CD4-positive, alpha-beta T cell (primary cell): ENCODE measurements at regions not wholly inside any gene's neighbourhood (a gene's known extent, or its start where the extent isn't known, plus 50 kb on each side); places are given as distances from the start of the nearest gene placed in this dataset.

Experiments
- ATAC-seq: fragments of 200-7000 bp; cut with Tn5 transposase; one replicate; pipeline ENCODE4 v1.10.0; 2022; ENCODE audit warnings: mild to moderate bottlenecking; ENCODE audit not compliant: poor library complexity
- CTCF ChIA-PET: fragments of 350-600 bp; sonication (Branson Sonifier 250); formaldehyde crosslinking; loops from one replicate; lab custom pipeline; 2021; ENCODE audit warnings: antibody characterized with exemption, inconsistent platforms; lab: Charles Lee
- POLR2A ChIA-PET: fragments of 350-600 bp; sonication (Branson Sonifier 250); formaldehyde crosslinking; loops from one replicate; lab custom pipeline; 2021; ENCODE audit warnings: antibody characterized with exemption, inconsistent platforms; lab: Charles Lee
- DNase-seq, 14 experiments: peaks; one replicate each; pipeline ENCODE4 v3.0.0-alpha.2; 2013 to 2020; ENCODE audit warnings: mixed read lengths in 2 of 14
- H3K27ac ChIP-seq, 2 donors: one replicate each; pipeline versions ENCODE4 v1.5.1 to v1.7.0; 2013; ENCODE audit warnings: low read length in 2 of 2, low read depth in 1 of 2, mild to moderate bottlenecking in 1 of 2
- H3K27me3 ChIP-seq, 2 experiments: 1 replicate in 1 of 2; 2 replicates in 1 of 2; pipeline versions ENCODE4 v1.6.1 to v1.7.0; 2013; ENCODE audit warnings: low read length in 2 of 2, control low read depth in 1 of 2, mild to moderate bottlenecking in 1 of 2, moderate library complexity in 1 of 2; ENCODE audit not compliant: insufficient read depth in 2 of 2, control insufficient read depth in 1 of 2
- H3K36me3 ChIP-seq: one replicate; pipeline ENCODE4 v1.6.1; 2013; ENCODE audit warnings: low read length, control low read depth; ENCODE audit not compliant: insufficient read depth
- H3K4me1 ChIP-seq: one replicate; pipeline ENCODE4 v1.6.1; 2013; ENCODE audit warnings: low read length, control low read depth; ENCODE audit not compliant: insufficient read depth
- H3K4me3 ChIP-seq: one replicate; pipeline ENCODE4 v1.5.1; 2013; ENCODE audit warnings: mild to moderate bottlenecking, low read length, moderate library complexity
- H3K9me3 ChIP-seq, 2 experiments: 1 replicate in 1 of 2; 2 replicates in 1 of 2; pipeline versions ENCODE4 v1.6.1 to v1.7.0; 2013; ENCODE audit warnings: low read length in 2 of 2, mild to moderate bottlenecking in 2 of 2, control low read depth in 1 of 2, moderate library complexity in 1 of 2; ENCODE audit not compliant: control insufficient read depth in 1 of 2, insufficient read depth in 1 of 2
- H3K27ac Mint-ChIP-seq: one replicate; pipeline ENCODE4 v1.8.0; 2020; ENCODE audit warnings: mixed read lengths
- H3K27me3 Mint-ChIP-seq: one replicate; pipeline ENCODE4 v1.8.0; 2021; ENCODE audit warnings: mixed read lengths
- H3K36me3 Mint-ChIP-seq: one replicate; pipeline ENCODE4 v1.8.0; 2021; ENCODE audit warnings: low read depth, mixed read lengths
- H3K4me1 Mint-ChIP-seq: one replicate; pipeline ENCODE4 v1.8.0; 2021; ENCODE audit warnings: low read depth, mixed read lengths
- H3K4me3 Mint-ChIP-seq: one replicate; pipeline ENCODE4 v1.8.0; 2020; ENCODE audit warnings: mild to moderate bottlenecking, mixed read lengths
- H3K9me3 Mint-ChIP-seq: one replicate; pipeline ENCODE4 v1.8.0; 2020; ENCODE audit warnings: mixed read lengths
- CTCF ChIP-seq: fragments of 200-600 bp; IDR thresholded peaks from one replicate; pipeline ENCODE4 v1.8.0; 2022; ENCODE audit warnings: antibody characterized with exemption, mild to moderate bottlenecking
- intact Hi-C, 2 experiments: fragments of 100-400 bp; cut with DNase I in 1 of 2; cut with micrococcal nuclease in 1 of 2; formaldehyde crosslinking; loops; one replicate each; pipeline versions ENCODE4 v1.15.1 to v1.9.0; 2023 to 2025; cut with DNase I, micrococcal nuclease

GRCh38 chr10:104589431-104589830, 51.7 kb upstream of the SORCS3 start:
- Mint-ChIP-seq H3K4me1 (peaks cover 29% of the 10 kb centered on the region), H3K9me3 (no peaks in the 10 kb centered on the region), H3K36me3 (no peaks in the 10 kb centered on the region), H3K4me3 (no peak overlapping the region), H3K27me3 (peaks cover 26% of the 10 kb centered on the region), H3K27ac (no peak overlapping the region)
- H3K27ac ChIP-seq: no peak overlapping the region
- H3K9me3 ChIP-seq: no peaks in the 10 kb centered on the region
- DNase-seq (no peak), ATAC-seq (no peak)
- H3K27me3 ChIP-seq: peaks cover 0 to 7% of the 10 kb centered on the region in 2 experiments
- ChIA-PET POLR2A (no interaction called here), CTCF (no interaction called here)
- no peak for TF ChIP-seq CTCF
- H3K4me3 ChIP-seq: no peak overlapping the region
- intact Hi-C loops: loop anchor here in 1 of 2 experiments (10.0 kb wide), 1 partner anchor 335 kb away; no protein-coding TSS in a partner anchor
- peaks cover 12% of the 10 kb centered on the region for H3K4me1 ChIP-seq
- H3K36me3 ChIP-seq: no peaks in the 10 kb centered on the region

- H3K4me1 Mint-ChIP-seq: peaks cover 29% of the 10 kb centered on the region
- H3K9me3 Mint-ChIP-seq: no peaks in the 10 kb centered on the region
- intact Hi-C loops: loop anchor here in 1 of 2 experiments (10.0 kb wide), 1 partner anchor 335 kb away; no protein-coding TSS in a partner anchor
- TF ChIP-seq CTCF: no peak
- Histone ChIP-seq H3K4me3 (no peak overlapping the region), H3K4me1 (peaks cover 12% of the 10 kb centered on the region), H3K36me3 (no peaks in the 10 kb centered on the region), H3K27me3 (peaks cover 0 to 7% of the 10 kb centered on the region in 2 experiments), H3K9me3 (no peaks in the 10 kb centered on the region), H3K27ac (no peak overlapping the region)
- H3K27me3 Mint-ChIP-seq: peaks cover 30% of the 10 kb centered on the region
- no peak for DNase-seq
- no peak overlapping the region for H3K27ac Mint-ChIP-seq
- ATAC-seq: no peak
- ChIA-PET CTCF (no interaction called here), POLR2A (no interaction called here)
- H3K4me3 Mint-ChIP-seq: no peak overlapping the region
- H3K36me3 Mint-ChIP-seq: no peaks in the 10 kb centered on the region
These were observed 51.2 kb upstream of the SORCS3 start for GRCh38 chr10:104589871-104590270.
